Stimulated activated naive B cell treated with anti-CD40 and anti-IgM and Interleukin-4, amounts not matched to agents 10 μg/mL and 1 μg/mL and 100 μg/mL, for 72 hours (primary cell): ENCODE measurements at regions not wholly inside any gene's neighbourhood (a gene's known extent, or its start where the extent isn't known, plus 50 kb on each side); places are given as distances from the start of the nearest gene placed in this dataset.
"Not testable (repeated sequence)": the region's sequence is repeated elsewhere in the genome, so short reads cannot be mapped to it uniquely, and the experiment has no call there.

Experiments
- ATAC-seq, 2 donors: fragments of 150-1000 bp; cut with Tn5 transposase; replicated peaks; 2 replicates each; pipeline ENCODE4 v1.10.0; 2021; ENCODE audit warnings: moderate library complexity in 1 of 2
- DNase-seq: peaks from one replicate; pipeline ENCODE4 v3.0.0; 2021
- H3K27ac Mint-ChIP-seq: one replicate; pipeline ENCODE4 v1.8.0; 2022; ENCODE audit warnings: mild to moderate bottlenecking, mixed read lengths
- H3K27me3 Mint-ChIP-seq, 2 donors: one replicate each; pipeline ENCODE4 v1.8.0; 2022; ENCODE audit warnings: mixed read lengths in 2 of 2
- H3K36me3 Mint-ChIP-seq, 2 donors: one replicate each; pipeline ENCODE4 v1.8.0; 2022; ENCODE audit warnings: mixed read lengths in 2 of 2, mild to moderate bottlenecking in 1 of 2
- H3K4me1 Mint-ChIP-seq, 2 donors: one replicate each; pipeline ENCODE4 v1.8.0; 2022; ENCODE audit warnings: mixed read lengths in 2 of 2, mild to moderate bottlenecking in 1 of 2
- H3K4me3 Mint-ChIP-seq, 2 donors: one replicate each; pipeline ENCODE4 v1.8.0; 2022; ENCODE audit warnings: mild to moderate bottlenecking in 2 of 2, mixed read lengths in 2 of 2, moderate library complexity in 1 of 2
- H3K9me3 Mint-ChIP-seq, 2 donors: one replicate each; pipeline ENCODE4 v1.8.0; 2022; ENCODE audit warnings: mixed read lengths in 2 of 2, mild to moderate bottlenecking in 1 of 2

DNA sequence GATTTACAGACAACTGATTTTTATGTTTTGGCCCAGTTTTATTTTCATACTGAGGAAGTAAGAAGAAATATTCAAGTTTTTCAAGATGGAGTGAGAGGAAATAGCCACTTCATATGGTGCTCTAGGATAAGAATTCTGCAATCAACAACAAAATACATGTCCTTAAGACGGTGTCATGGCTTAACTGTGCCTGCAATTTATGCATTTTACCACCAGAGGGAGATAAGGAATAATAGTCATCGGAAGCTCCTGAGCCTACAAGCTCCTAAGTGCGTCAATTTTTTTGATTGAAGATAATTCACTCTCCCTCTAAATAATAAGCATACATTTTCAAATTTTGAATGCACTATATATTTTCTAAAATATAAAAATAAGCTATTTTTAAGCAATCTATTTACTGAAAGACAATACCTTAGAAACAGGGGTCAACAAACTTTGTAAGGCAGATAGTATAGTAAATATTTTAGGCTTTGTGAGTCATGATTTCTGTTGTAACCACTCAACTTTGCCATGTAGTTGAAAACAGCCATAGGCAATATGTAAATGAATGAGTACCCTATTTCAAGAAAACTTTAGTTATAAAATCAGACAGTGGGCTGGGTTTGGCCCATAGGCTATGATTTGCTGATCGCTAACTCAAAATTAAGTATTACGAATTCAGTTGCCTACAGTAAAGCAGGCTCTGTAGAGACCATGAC, 230.9 kb upstream of the DTNBP1 start:
- no peaks in the 10 kb centered on the region for H3K36me3 Mint-ChIP-seq
- no peak overlapping the region for H3K4me3 Mint-ChIP-seq
- no peak overlapping the region for H3K27ac Mint-ChIP-seq
- peaks cover 20 to 43% of the 10 kb centered on the region in 2 donors for H3K4me1 Mint-ChIP-seq
- ATAC-seq, result no peak
- no peaks in the 10 kb centered on the region for H3K27me3 Mint-ChIP-seq
- H3K9me3 Mint-ChIP-seq, result peaks cover 0 to 2% of the 10 kb centered on the region in 2 donors
- DNase-seq, result no peak

GRCh38 chr6:15892369-15892768, 229.5 kb upstream of the DTNBP1 start:
- Mint-ChIP-seq H3K36me3 (no peaks in the 10 kb centered on the region), H3K4me3 (no peak overlapping the region), H3K27me3 (no peaks in the 10 kb centered on the region), H3K9me3 (peaks cover 0 to 2% of the 10 kb centered on the region in 2 donors), H3K4me1 (peaks cover 27 to 45% of the 10 kb centered on the region in 2 donors), H3K27ac (no peak overlapping the region)
- ATAC-seq (no peak), DNase-seq (no peak)

- H3K4me3 Mint-ChIP-seq, result no peak overlapping the region
Measured at GRCh38 chr6:15888798-15889772, 226.3 kb upstream of the DTNBP1 start.

GRCh38 chr6:15887491-15888461, 224.9 kb upstream of the DTNBP1 start:
- Mint-ChIP-seq H3K4me1 (peaks cover 34 to 56% of the 10 kb centered on the region in 2 donors), H3K27me3 (no peaks in the 10 kb centered on the region), H3K9me3 (peaks cover 3 to 4% of the 10 kb centered on the region in 2 donors), H3K27ac (peak overlapping the region; percentile 94), H3K36me3 (peaks cover 0 to 4% of the 10 kb centered on the region in 2 donors), H3K4me3 (peak overlapping the region; percentile 61 to 78)
- DNase-seq (no peak), ATAC-seq (peak; percentile 95 to 96)

More at GRCh38 chr6:15888798-15889772, 226.3 kb upstream of the DTNBP1 start:
- Mint-ChIP-seq H3K9me3 (peaks cover 4 to 5% of the 10 kb centered on the region in 2 donors), H3K27me3 (no peaks in the 10 kb centered on the region), H3K27ac (peak overlapping the region; percentile 57), H3K36me3 (peaks cover 0 to 4% of the 10 kb centered on the region in 2 donors), H3K4me1 (peaks cover 32 to 52% of the 10 kb centered on the region in 2 donors)
- DNase-seq (no peak), ATAC-seq (no peak)

- DNase-seq (no peak), ATAC-seq (no peak)
- Mint-ChIP-seq H3K36me3 (peaks cover 3 to 4% of the 10 kb centered on the region in 2 donors), H3K9me3 (peaks cover 4 to 6% of the 10 kb centered on the region in 2 donors), H3K27ac (no peak overlapping the region), H3K4me1 (peaks cover 46 to 74% of the 10 kb centered on the region in 2 donors), H3K4me3 (no peak overlapping the region), H3K27me3 (no peaks in the 10 kb centered on the region)
Measured at GRCh38 chr6:15885624-15886023, 222.8 kb upstream of the DTNBP1 start.

DNA sequence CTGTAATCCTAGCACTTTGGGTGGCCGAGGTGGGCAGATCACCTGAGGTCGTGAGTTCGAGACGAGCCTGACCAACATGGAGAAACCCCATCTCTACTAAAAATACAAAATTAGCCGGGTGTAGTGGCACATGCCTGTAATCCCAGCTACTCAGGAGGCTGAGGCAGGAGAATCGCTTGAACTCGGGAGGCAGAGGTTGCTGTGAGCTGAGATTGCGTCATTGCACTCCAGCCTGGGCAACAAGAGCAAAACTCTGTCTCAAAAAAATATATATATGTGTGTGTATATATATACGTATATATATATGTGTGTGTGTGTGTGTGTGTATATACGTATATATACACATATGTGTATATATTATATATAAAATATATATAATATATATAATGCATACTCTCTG, 220.8 kb upstream of the DTNBP1 start:
- not testable (repeated sequence) for H3K9me3 Mint-ChIP-seq

DNA sequence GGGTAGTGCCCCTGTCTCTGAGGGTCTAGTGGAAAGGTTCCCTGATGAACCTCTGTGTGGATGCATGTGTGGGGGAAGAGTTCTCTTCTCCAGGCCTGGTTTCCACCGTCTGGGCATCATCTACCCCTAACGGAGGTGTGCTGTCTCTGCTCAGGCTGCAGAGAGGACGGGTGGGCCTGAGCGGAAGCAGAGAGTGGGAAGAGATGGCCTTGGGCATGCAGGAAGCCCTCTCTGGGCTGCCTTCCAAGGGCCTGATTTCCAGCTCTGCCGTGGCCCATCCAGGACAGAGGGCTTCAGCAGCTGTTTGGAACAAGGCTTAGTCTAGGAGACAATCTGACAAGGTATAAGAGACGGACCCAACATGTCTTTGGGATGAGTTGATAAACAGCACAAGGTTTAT, 220.1 kb upstream of the DTNBP1 start:
- ATAC-seq (no peak), DNase-seq (no peak)
- H3K4me3 Mint-ChIP-seq, result no peak overlapping the region
- no peaks in the 10 kb centered on the region for H3K27me3 Mint-ChIP-seq
- H3K27ac Mint-ChIP-seq, result peak overlapping the region; percentile 62
- peaks cover 4 to 6% of the 10 kb centered on the region in 2 donors for H3K9me3 Mint-ChIP-seq
- H3K4me1 Mint-ChIP-seq, result peaks cover 47 to 79% of the 10 kb centered on the region in 2 donors
- peaks cover 3 to 4% of the 10 kb centered on the region in 2 donors for H3K36me3 Mint-ChIP-seq

More for the DNA sequence above, 220.8 kb upstream of the DTNBP1 start:
- H3K4me1 Mint-ChIP-seq, result peaks cover 51 to 82% of the 10 kb centered on the region in 2 donors
- not testable (repeated sequence) for H3K36me3 Mint-ChIP-seq, DNase-seq, ATAC-seq, H3K4me3 Mint-ChIP-seq, H3K27me3 Mint-ChIP-seq, H3K27ac Mint-ChIP-seq

DNA sequence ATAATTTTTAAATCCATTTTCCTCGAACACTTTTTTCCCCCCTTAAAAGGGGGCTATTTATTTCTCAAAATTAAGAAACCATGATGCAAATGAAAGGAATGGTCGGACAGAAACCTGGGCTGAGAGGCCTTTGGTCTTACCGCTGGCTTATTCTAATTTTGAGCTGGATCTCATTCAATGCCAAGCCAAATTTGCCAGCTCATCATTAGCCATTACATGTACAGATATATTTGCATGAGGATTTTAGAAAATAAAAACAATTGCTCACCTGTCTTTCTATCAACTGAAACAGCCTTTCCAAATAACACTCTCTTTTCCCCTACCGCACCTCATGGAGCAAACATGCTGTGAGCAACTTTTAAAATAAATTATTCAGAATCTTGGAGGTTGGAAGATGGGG, 219.5 kb upstream of the DTNBP1 start:
- H3K4me1 Mint-ChIP-seq, result peaks cover 46 to 79% of the 10 kb centered on the region in 2 donors
- no peak overlapping the region for H3K4me3 Mint-ChIP-seq
- H3K36me3 Mint-ChIP-seq, result peaks cover 3 to 4% of the 10 kb centered on the region in 2 donors
- peak overlapping the region; percentile 62 for H3K27ac Mint-ChIP-seq
- H3K27me3 Mint-ChIP-seq, result no peaks in the 10 kb centered on the region
- peaks cover 4 to 6% of the 10 kb centered on the region in 2 donors for H3K9me3 Mint-ChIP-seq
- ATAC-seq (no peak), DNase-seq (no peak)

GRCh38 chr6:15881150-15881549, 218.3 kb upstream of the DTNBP1 start:
- Mint-ChIP-seq H3K4me3 (no peak overlapping the region), H3K4me1 (peaks cover 49 to 79% of the 10 kb centered on the region in 2 donors), H3K27ac (peak overlapping the region; percentile 63), H3K27me3 (no peaks in the 10 kb centered on the region), H3K9me3 (peaks cover 4 to 6% of the 10 kb centered on the region in 2 donors), H3K36me3 (peaks cover 3 to 4% of the 10 kb centered on the region in 2 donors)
- ATAC-seq (peak in 1 of 2 donors; percentile 27), DNase-seq (no peak)

GRCh38 chr6:15880262-15880973, 217.6 kb upstream of the DTNBP1 start:
- Mint-ChIP-seq H3K9me3 (peaks cover under 1 to 3% of the 10 kb centered on the region in 2 donors), H3K4me3 (peak overlapping the region; percentile 57 to 75), H3K4me1 (peaks cover 48 to 79% of the 10 kb centered on the region in 2 donors), H3K27ac (peak overlapping the region; percentile 63), H3K27me3 (no peaks in the 10 kb centered on the region), H3K36me3 (peaks cover 3% of the 10 kb centered on the region in 2 donors)
- ATAC-seq, result no peak
- no peak for DNase-seq

GRCh38 chr6:15879371-15880261, 216.8 kb upstream of the DTNBP1 start:
- no peaks in the 10 kb centered on the region for H3K27me3 Mint-ChIP-seq
- peaks cover 0 to 3% of the 10 kb centered on the region in 2 donors for H3K36me3 Mint-ChIP-seq
- peaks cover 44 to 79% of the 10 kb centered on the region in 2 donors for H3K4me1 Mint-ChIP-seq
- DNase-seq, result peak; percentile 70
- peak overlapping the region; percentile 57 to 75 for H3K4me3 Mint-ChIP-seq
- peaks cover 0 to 3% of the 10 kb centered on the region in 2 donors for H3K9me3 Mint-ChIP-seq
- H3K27ac Mint-ChIP-seq, result peak overlapping the region; percentile 63
- ATAC-seq, result peak; percentile 63 to 74

DNA sequence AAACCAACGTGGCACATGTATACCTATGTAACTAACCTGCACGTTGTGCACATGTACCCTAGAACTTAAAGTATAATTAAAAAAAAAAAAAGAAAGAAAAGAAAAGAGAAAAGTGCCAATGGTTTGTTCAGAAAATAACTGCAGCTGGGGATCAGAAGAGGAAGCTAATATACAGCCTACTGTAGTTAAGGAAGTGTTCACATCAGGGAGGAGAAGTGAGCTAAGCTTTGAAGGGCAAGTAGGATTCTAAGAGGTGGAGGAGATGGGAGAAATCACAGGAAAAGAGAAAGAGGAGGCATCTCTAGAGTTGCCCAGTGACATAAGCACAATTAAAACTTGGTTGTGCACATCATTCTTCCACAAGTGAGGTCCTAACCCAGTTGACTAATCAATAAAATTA, 214.4 kb upstream of the DTNBP1 start:
- H3K27ac Mint-ChIP-seq, result no peak overlapping the region
- no peak overlapping the region for H3K4me3 Mint-ChIP-seq
- ATAC-seq (no peak), DNase-seq (no peak)
- H3K27me3 Mint-ChIP-seq, result no peaks in the 10 kb centered on the region
- H3K36me3 Mint-ChIP-seq, result peaks cover 0 to 3% of the 10 kb centered on the region in 2 donors
- H3K9me3 Mint-ChIP-seq, result peaks cover 0 to 3% of the 10 kb centered on the region in 2 donors
- H3K4me1 Mint-ChIP-seq, result peaks cover 48 to 78% of the 10 kb centered on the region in 2 donors
